Mucosa of gallbladder (tissue), 1 donor: ENCODE measurements at regions not wholly inside any gene's neighbourhood (a gene's known extent, or its start where the extent isn't known, plus 50 kb on each side); places are given as distances from the start of the nearest gene placed in this dataset.
"Not testable (repeated sequence)": the region's sequence is repeated elsewhere in the genome, so short reads cannot be mapped to it uniquely, and the experiment has no call there.

Experiments
- DNase-seq: peaks from one replicate; pipeline ENCODE4 v3.0.0-alpha.2; 2020; ENCODE audit warnings: low spot score
- donor health status: DM: no; HTN: no; CAD: no.

- no peak for DNase-seq
Measured at GRCh38 chr6:112401083-112401482, 54.0 kb downstream of the RFPL4B start.

GRCh38 chr6:112407101-112407590 is 60.0 kb downstream of the RFPL4B start:
- DNase-seq = no peak

GRCh38 chr6:112408522-112408921 is 61.4 kb downstream of the RFPL4B start:
- DNase-seq = no peak

- no peak for DNase-seq
Measured at GRCh38 chr6:112409311-112409710, 62.2 kb downstream of the RFPL4B start.

- no peak for DNase-seq
Measured at GRCh38 chr6:112413780-112414179, 66.7 kb downstream of the RFPL4B start.

GRCh38 chr6:112415366-112415765 is 68.2 kb downstream of the RFPL4B start:
- no peak for DNase-seq

- no peak for DNase-seq
Measured at GRCh38 chr6:112416866-112417265, 69.7 kb downstream of the RFPL4B start.

GRCh38 chr6:112427011-112427410 is 79.9 kb downstream of the RFPL4B start:
- DNase-seq = not testable (repeated sequence)

GRCh38 chr6:112427499-112427898 is 80.4 kb downstream of the RFPL4B start:
- no peak for DNase-seq

GRCh38 chr6:112428477-112428876 is 81.3 kb downstream of the RFPL4B start:
- DNase-seq = no peak

GRCh38 chr6:112429226-112429625 is 82.1 kb downstream of the RFPL4B start:
- no peak for DNase-seq

- no peak for DNase-seq
Measured at GRCh38 chr6:112431803-112432202, 84.7 kb downstream of the RFPL4B start.

- DNase-seq = no peak
Measured at GRCh38 chr6:112432853-112433252, 85.7 kb downstream of the RFPL4B start.

- DNase-seq = no peak
Measured at GRCh38 chr6:112433457-112433856, 86.3 kb downstream of the RFPL4B start.

GRCh38 chr6:112434896-112435435 is 87.8 kb downstream of the RFPL4B start:
- no peak for DNase-seq

- DNase-seq = no peak
Measured at GRCh38 chr6:112437058-112437457, 89.9 kb downstream of the RFPL4B start.

GRCh38 chr6:112439010-112439409 is 91.9 kb downstream of the RFPL4B start:
- no peak for DNase-seq

GRCh38 chr6:112439432-112439831 is 92.3 kb downstream of the RFPL4B start:
- DNase-seq = no peak

- no peak for DNase-seq
Measured at GRCh38 chr6:112441607-112442006, 94.5 kb downstream of the RFPL4B start.

- DNase-seq = peak; percentile 17
Measured at GRCh38 chr6:112443179-112444065, 96.3 kb downstream of the RFPL4B start.

- DNase-seq = not testable (repeated sequence)
Measured at GRCh38 chr6:112448786-112449185, 101.7 kb downstream of the RFPL4B start.

GRCh38 chr6:112450663-112451062 is 103.5 kb downstream of the RFPL4B start:
- no peak for DNase-seq

- no peak for DNase-seq
Measured at GRCh38 chr6:112457886-112458285, 110.8 kb downstream of the RFPL4B start.
